ENCODE measurements at regions not wholly inside any gene's neighbourhood (a gene's known extent, or its start where the extent isn't known, plus 50 kb on each side); places are given as distances from the start of the nearest gene placed in this dataset.
"Not testable (repeated sequence)": the region's sequence is repeated elsewhere in the genome, so short reads cannot be mapped to it uniquely, and the experiment has no call there.

- Mint-ChIP-seq H3K27ac (no peak overlapping the region), H3K27me3 (no peaks in the 10 kb centered on the region), H3K4me3 (no peak overlapping the region), H3K9me3 (ENCODE audit: low read depth) (no peaks in the 10 kb centered on the region), H3K36me3 (ENCODE audit: low read depth) (no peaks in the 10 kb centered on the region), H3K4me1 (no peaks in the 10 kb centered on the region)
- no peak for DNase-seq
- ATAC-seq: no peak
- ChIA-PET CTCF (interaction anchor here (0.7 to 1.0 kb wide), 2 partner anchors 191 to 501 kb away, joined by 3 read pairs; no protein-coding TSS in a partner anchor), POLR2A (no interaction called here)
- intact Hi-C loops (cut with DNase I, micrococcal nuclease): no loop called here
These were observed 147.3 kb upstream of the TCF4 start for GRCh38 chr18:55735199-55735855.

- H3K9me3 Mint-ChIP-seq (ENCODE audit: low read depth): no peaks in the 10 kb centered on the region
- H3K27me3 Mint-ChIP-seq: no peaks in the 10 kb centered on the region
- DNase-seq (no peak), ATAC-seq (no peak)
- H3K4me3 Mint-ChIP-seq: no peak overlapping the region
- no peaks in the 10 kb centered on the region for H3K4me1 Mint-ChIP-seq
- CTCF ChIA-PET: no interaction called here
- POLR2A ChIA-PET: no interaction called here
- H3K36me3 Mint-ChIP-seq (ENCODE audit: low read depth): no peaks in the 10 kb centered on the region
- H3K27ac Mint-ChIP-seq: no peak overlapping the region
- intact Hi-C loops (cut with DNase I, micrococcal nuclease): no loop called here
These were observed 144.5 kb upstream of the TCF4 start for GRCh38 chr18:55732227-55733106.

- Mint-ChIP-seq H3K27ac (no peak overlapping the region), H3K4me1 (no peaks in the 10 kb centered on the region), H3K36me3 (ENCODE audit: low read depth) (no peaks in the 10 kb centered on the region), H3K9me3 (ENCODE audit: low read depth) (no peaks in the 10 kb centered on the region), H3K27me3 (no peaks in the 10 kb centered on the region), H3K4me3 (no peak overlapping the region)
- intact Hi-C loops (cut with DNase I, micrococcal nuclease): no loop called here
- no peak for DNase-seq
- CTCF ChIA-PET: no interaction called here
- POLR2A ChIA-PET: no interaction called here
- peak; percentile 60 for ATAC-seq
These were observed 143.6 kb upstream of the TCF4 start for GRCh38 chr18:55731594-55732042.

- CTCF ChIA-PET; H3K27ac Mint-ChIP-seq; H3K4me3 Mint-ChIP-seq; intact Hi-C loops (cut with DNase I, micrococcal nuclease); H3K4me1 Mint-ChIP-seq; POLR2A ChIA-PET; H3K36me3 Mint-ChIP-seq (ENCODE audit: low read depth); DNase-seq; H3K27me3 Mint-ChIP-seq; H3K9me3 Mint-ChIP-seq (ENCODE audit: low read depth); ATAC-seq: not testable (repeated sequence)
These were observed 133.0 kb upstream of the TCF4 start for GRCh38 chr18:55721006-55721405.

GRCh38 chr18:55713707-55714106 lies 125.7 kb upstream of the TCF4 start:
- CTCF ChIA-PET: interaction anchor here (1.0 kb wide), 1 partner anchor 480 kb away, joined by 3 read pairs; no protein-coding TSS in a partner anchor
- no peaks in the 10 kb centered on the region for H3K4me1 Mint-ChIP-seq
- intact Hi-C loops (cut with DNase I, micrococcal nuclease): no loop called here

GRCh38 chr18:55706898-55707297 lies 118.9 kb upstream of the TCF4 start:
- ATAC-seq (no peak), DNase-seq (no peak)
- Mint-ChIP-seq H3K27me3 (peaks cover 2% of the 10 kb centered on the region), H3K9me3 (ENCODE audit: low read depth) (peaks cover 10% of the 10 kb centered on the region), H3K36me3 (ENCODE audit: low read depth) (no peaks in the 10 kb centered on the region), H3K4me1 (no peaks in the 10 kb centered on the region), H3K4me3 (no peak overlapping the region), H3K27ac (no peak overlapping the region)
- POLR2A ChIA-PET: no interaction called here
- intact Hi-C loops (cut with DNase I, micrococcal nuclease): no loop called here
- CTCF ChIA-PET: no interaction called here

More at GRCh38 chr18:55713707-55714106, 125.7 kb upstream of the TCF4 start:
- POLR2A ChIA-PET: interaction anchor here (0.6 kb wide), 1 partner anchor 843 kb away, joined by 3 read pairs; no protein-coding TSS in a partner anchor
- Mint-ChIP-seq H3K27ac (no peak overlapping the region), H3K27me3 (peaks cover 2% of the 10 kb centered on the region), H3K4me3 (no peak overlapping the region), H3K9me3 (ENCODE audit: low read depth) (peaks cover 26% of the 10 kb centered on the region), H3K36me3 (ENCODE audit: low read depth) (no peaks in the 10 kb centered on the region)
- ATAC-seq: no peak
- no peak for DNase-seq

- CTCF ChIA-PET: no interaction called here
- H3K36me3 Mint-ChIP-seq (ENCODE audit: low read depth): no peaks in the 10 kb centered on the region
- H3K4me1 Mint-ChIP-seq: no peaks in the 10 kb centered on the region
- H3K27me3 Mint-ChIP-seq: no peaks in the 10 kb centered on the region
- no peaks in the 10 kb centered on the region for H3K9me3 Mint-ChIP-seq (ENCODE audit: low read depth)
- DNase-seq (no peak), ATAC-seq (no peak)
- H3K27ac Mint-ChIP-seq: no peak overlapping the region
- POLR2A ChIA-PET: no interaction called here
- intact Hi-C loops (cut with DNase I, micrococcal nuclease): no loop called here
- no peak overlapping the region for H3K4me3 Mint-ChIP-seq
These were observed 111.3 kb upstream of the TCF4 start for GRCh38 chr18:55699233-55699765.

- intact Hi-C loops (cut with DNase I, micrococcal nuclease): no loop called here
- no peak overlapping the region for H3K4me3 Mint-ChIP-seq
- POLR2A ChIA-PET: no interaction called here
- DNase-seq: no peak
- no peaks in the 10 kb centered on the region for H3K9me3 Mint-ChIP-seq (ENCODE audit: low read depth)
- no peaks in the 10 kb centered on the region for H3K27me3 Mint-ChIP-seq
- CTCF ChIA-PET: no interaction called here
- no peak overlapping the region for H3K27ac Mint-ChIP-seq
- no peaks in the 10 kb centered on the region for H3K36me3 Mint-ChIP-seq (ENCODE audit: low read depth)
- no peaks in the 10 kb centered on the region for H3K4me1 Mint-ChIP-seq
- ATAC-seq: no peak
These were observed 108.8 kb upstream of the TCF4 start for GRCh38 chr18:55696811-55697210.

- DNase-seq: no peak
- H3K36me3 Mint-ChIP-seq (ENCODE audit: low read depth): no peaks in the 10 kb centered on the region
- CTCF ChIA-PET: no interaction called here
- no peak for ATAC-seq
- no peak overlapping the region for H3K27ac Mint-ChIP-seq
- no peak overlapping the region for H3K4me3 Mint-ChIP-seq
- intact Hi-C loops (cut with DNase I, micrococcal nuclease): no loop called here
- POLR2A ChIA-PET: no interaction called here
- H3K27me3 Mint-ChIP-seq: no peaks in the 10 kb centered on the region
- H3K4me1 Mint-ChIP-seq: no peaks in the 10 kb centered on the region
- H3K9me3 Mint-ChIP-seq (ENCODE audit: low read depth): no peaks in the 10 kb centered on the region
These were observed 107.1 kb upstream of the TCF4 start for GRCh38 chr18:55695091-55695490.

- Mint-ChIP-seq H3K27me3 (no peaks in the 10 kb centered on the region), H3K27ac (no peak overlapping the region), H3K4me3 (no peak overlapping the region), H3K4me1 (no peaks in the 10 kb centered on the region), H3K9me3 (ENCODE audit: low read depth) (no peaks in the 10 kb centered on the region), H3K36me3 (ENCODE audit: low read depth) (no peaks in the 10 kb centered on the region)
- ChIA-PET POLR2A (no interaction called here), CTCF (no interaction called here)
- intact Hi-C loops (cut with DNase I, micrococcal nuclease): no loop called here
- no peak for ATAC-seq
- no peak for DNase-seq
These were observed 106.3 kb upstream of the TCF4 start for GRCh38 chr18:55694291-55694690.

- intact Hi-C loops (cut with DNase I, micrococcal nuclease): no loop called here
- no peaks in the 10 kb centered on the region for H3K9me3 Mint-ChIP-seq (ENCODE audit: low read depth)
- ChIA-PET CTCF (no interaction called here), POLR2A (no interaction called here)
- no peak for ATAC-seq
- DNase-seq: no peak
- H3K27me3 Mint-ChIP-seq: no peaks in the 10 kb centered on the region
- no peaks in the 10 kb centered on the region for H3K36me3 Mint-ChIP-seq (ENCODE audit: low read depth)
- no peak overlapping the region for H3K27ac Mint-ChIP-seq
- H3K4me3 Mint-ChIP-seq: no peak overlapping the region
- H3K4me1 Mint-ChIP-seq: no peaks in the 10 kb centered on the region
These were observed 100.0 kb upstream of the TCF4 start for GRCh38 chr18:55688030-55688429.

GRCh38 chr18:55687106-55687505 lies 99.1 kb upstream of the TCF4 start:
- no peak overlapping the region for H3K4me3 Mint-ChIP-seq
- POLR2A ChIA-PET: no interaction called here

More at GRCh38 chr18:55687106-55687505, 99.1 kb upstream of the TCF4 start:
- Mint-ChIP-seq H3K4me1 (no peaks in the 10 kb centered on the region), H3K27me3 (no peaks in the 10 kb centered on the region), H3K27ac (no peak overlapping the region), H3K36me3 (ENCODE audit: low read depth) (no peaks in the 10 kb centered on the region), H3K9me3 (ENCODE audit: low read depth) (no peaks in the 10 kb centered on the region)
- CTCF ChIA-PET: no interaction called here
- intact Hi-C loops (cut with DNase I, micrococcal nuclease): no loop called here
- DNase-seq (no peak), ATAC-seq (no peak)

All from activated CD4-positive, alpha-beta T cell treated with anti-CD3 and anti-CD28 coated beads for 36 hours (primary cell).